GM23338 (cell line): ENCODE measurements at regions not wholly inside any gene's neighbourhood (a gene's known extent, or its start where the extent isn't known, plus 50 kb on each side); places are given as distances from the start of the nearest gene placed in this dataset.

Source experiments
- EZH2 ChIP-seq: fragments of 200-600 bp; sonication (generic); IDR thresholded peaks from one replicate; pipeline ENCODE4 v1.8.0; 2017; ENCODE audit warnings: antibody characterized with exemption, mild to moderate bottlenecking, low read depth; ENCODE audit not compliant: unreplicated experiment
- EZH2phosphoT487 ChIP-seq: fragments of 200-600 bp; sonication (generic); IDR thresholded peaks from one replicate; pipeline ENCODE4 v1.8.1; 2018; ENCODE audit warnings: antibody characterized with exemption; ENCODE audit not compliant: unreplicated experiment
- JUNB ChIP-seq: IDR thresholded peaks from one replicate; pipeline ENCODE4 v1.6.1; 2016; ENCODE audit warnings: antibody characterized with exemption; ENCODE audit not compliant: unreplicated experiment
- NANOG ChIP-seq: IDR thresholded peaks from 2 replicates; pipeline ENCODE4 v1.6.1; 2016; ENCODE audit warnings: antibody characterized with exemption, borderline replicate concordance
- POLR2AphosphoS5 ChIP-seq: IDR thresholded peaks from 2 replicates; pipeline ENCODE4 v1.6.1; 2016; ENCODE audit warnings: antibody characterized with exemption, low read depth
- STAT1 ChIP-seq: IDR thresholded peaks from one replicate; pipeline ENCODE4 v1.6.1; 2016; ENCODE audit warnings: antibody characterized with exemption; ENCODE audit not compliant: unreplicated experiment
- ZNF114 ChIP-seq: fragments of 250-450 bp; sonication (Bioruptor Pico); IDR thresholded peaks from 2 replicates; pipeline ENCODE4 v1.5.0; 2020; ENCODE audit warnings: mild to moderate bottlenecking, moderate library complexity
- ZNF331 ChIP-seq: fragments of 250-450 bp; sonication (Bioruptor Pico); IDR thresholded peaks from 2 replicates; pipeline ENCODE4 v1.5.0; 2020; ENCODE audit warnings: low read depth, mild to moderate bottlenecking, moderate library complexity
- TF ChIP-seq, protein P1 (sequence below): IDR thresholded peaks from one replicate; pipeline ENCODE4 v1.6.1; 2018; ENCODE audit warnings: antibody characterized with exemption; ENCODE audit not compliant: unreplicated experiment
- TF ChIP-seq, protein P2 (sequence below), 2 experiments: fragments of 200-600 bp in 1 of 2; sonication (generic) in 1 of 2; conservative IDR thresholded peaks; 2 replicates each; pipeline versions ENCODE4 v1.5.1 to v1.6.1; 2016 to 2017; ENCODE audit warnings: antibody characterized with exemption in 2 of 2, low read depth in 2 of 2, mild to moderate bottlenecking in 2 of 2, moderate library complexity in 1 of 2
- TF ChIP-seq, protein P3 (sequence below): fragments of 250-450 bp; sonication (Bioruptor Pico); IDR thresholded peaks from 2 replicates; pipeline ENCODE4 v1.5.0; 2020; ENCODE audit warnings: mild to moderate bottlenecking, moderate library complexity

DNA sequence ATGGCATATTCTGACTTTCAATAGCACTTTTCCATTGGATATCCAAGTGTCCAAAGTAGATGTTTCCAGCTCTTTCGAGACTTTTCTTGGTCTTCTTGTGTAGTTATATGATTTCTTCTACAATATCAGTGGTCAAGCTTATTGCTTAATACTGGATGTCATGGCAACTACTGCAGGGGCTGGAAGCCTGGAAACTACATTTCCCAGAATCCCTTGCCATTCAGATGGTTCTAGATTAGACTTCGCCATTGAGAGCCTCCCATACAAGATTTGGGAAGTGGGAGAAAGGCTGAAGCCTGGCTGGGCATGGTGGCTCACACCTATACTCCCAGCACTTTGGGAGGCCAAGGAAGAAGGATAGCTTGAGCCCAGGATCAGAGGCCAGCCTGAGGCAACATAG lies 153.6 kb downstream of the C16orf95 start:
- TF ChIP-seq EZH2phosphoT487 (no peak), EZH2 (no peak), NANOG (no peak), POLR2AphosphoS5 (no peak), JUNB (no peak), ZNF331 (CRISPR knock-in tag) (no peak), STAT1 (no peak), ZNF114 (CRISPR knock-in tag) (no peak)
- TF ChIP-seq, protein P1, sequence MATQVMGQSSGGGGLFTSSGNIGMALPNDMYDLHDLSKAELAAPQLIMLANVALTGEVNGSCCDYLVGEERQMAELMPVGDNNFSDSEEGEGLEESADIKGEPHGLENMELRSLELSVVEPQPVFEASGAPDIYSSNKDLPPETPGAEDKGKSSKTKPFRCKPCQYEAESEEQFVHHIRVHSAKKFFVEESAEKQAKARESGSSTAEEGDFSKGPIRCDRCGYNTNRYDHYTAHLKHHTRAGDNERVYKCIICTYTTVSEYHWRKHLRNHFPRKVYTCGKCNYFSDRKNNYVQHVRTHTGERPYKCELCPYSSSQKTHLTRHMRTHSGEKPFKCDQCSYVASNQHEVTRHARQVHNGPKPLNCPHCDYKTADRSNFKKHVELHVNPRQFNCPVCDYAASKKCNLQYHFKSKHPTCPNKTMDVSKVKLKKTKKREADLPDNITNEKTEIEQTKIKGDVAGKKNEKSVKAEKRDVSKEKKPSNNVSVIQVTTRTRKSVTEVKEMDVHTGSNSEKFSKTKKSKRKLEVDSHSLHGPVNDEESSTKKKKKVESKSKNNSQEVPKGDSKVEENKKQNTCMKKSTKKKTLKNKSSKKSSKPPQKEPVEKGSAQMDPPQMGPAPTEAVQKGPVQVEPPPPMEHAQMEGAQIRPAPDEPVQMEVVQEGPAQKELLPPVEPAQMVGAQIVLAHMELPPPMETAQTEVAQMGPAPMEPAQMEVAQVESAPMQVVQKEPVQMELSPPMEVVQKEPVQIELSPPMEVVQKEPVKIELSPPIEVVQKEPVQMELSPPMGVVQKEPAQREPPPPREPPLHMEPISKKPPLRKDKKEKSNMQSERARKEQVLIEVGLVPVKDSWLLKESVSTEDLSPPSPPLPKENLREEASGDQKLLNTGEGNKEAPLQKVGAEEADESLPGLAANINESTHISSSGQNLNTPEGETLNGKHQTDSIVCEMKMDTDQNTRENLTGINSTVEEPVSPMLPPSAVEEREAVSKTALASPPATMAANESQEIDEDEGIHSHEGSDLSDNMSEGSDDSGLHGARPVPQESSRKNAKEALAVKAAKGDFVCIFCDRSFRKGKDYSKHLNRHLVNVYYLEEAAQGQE, result no peak
- TF ChIP-seq, protein P2, sequence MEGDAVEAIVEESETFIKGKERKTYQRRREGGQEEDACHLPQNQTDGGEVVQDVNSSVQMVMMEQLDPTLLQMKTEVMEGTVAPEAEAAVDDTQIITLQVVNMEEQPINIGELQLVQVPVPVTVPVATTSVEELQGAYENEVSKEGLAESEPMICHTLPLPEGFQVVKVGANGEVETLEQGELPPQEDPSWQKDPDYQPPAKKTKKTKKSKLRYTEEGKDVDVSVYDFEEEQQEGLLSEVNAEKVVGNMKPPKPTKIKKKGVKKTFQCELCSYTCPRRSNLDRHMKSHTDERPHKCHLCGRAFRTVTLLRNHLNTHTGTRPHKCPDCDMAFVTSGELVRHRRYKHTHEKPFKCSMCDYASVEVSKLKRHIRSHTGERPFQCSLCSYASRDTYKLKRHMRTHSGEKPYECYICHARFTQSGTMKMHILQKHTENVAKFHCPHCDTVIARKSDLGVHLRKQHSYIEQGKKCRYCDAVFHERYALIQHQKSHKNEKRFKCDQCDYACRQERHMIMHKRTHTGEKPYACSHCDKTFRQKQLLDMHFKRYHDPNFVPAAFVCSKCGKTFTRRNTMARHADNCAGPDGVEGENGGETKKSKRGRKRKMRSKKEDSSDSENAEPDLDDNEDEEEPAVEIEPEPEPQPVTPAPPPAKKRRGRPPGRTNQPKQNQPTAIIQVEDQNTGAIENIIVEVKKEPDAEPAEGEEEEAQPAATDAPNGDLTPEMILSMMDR (conservative IDR thresholded peaks at IDR 0.05; ENCODE audit: low read depth in 2 of 2), result no peak
- TF ChIP-seq, protein P3, sequence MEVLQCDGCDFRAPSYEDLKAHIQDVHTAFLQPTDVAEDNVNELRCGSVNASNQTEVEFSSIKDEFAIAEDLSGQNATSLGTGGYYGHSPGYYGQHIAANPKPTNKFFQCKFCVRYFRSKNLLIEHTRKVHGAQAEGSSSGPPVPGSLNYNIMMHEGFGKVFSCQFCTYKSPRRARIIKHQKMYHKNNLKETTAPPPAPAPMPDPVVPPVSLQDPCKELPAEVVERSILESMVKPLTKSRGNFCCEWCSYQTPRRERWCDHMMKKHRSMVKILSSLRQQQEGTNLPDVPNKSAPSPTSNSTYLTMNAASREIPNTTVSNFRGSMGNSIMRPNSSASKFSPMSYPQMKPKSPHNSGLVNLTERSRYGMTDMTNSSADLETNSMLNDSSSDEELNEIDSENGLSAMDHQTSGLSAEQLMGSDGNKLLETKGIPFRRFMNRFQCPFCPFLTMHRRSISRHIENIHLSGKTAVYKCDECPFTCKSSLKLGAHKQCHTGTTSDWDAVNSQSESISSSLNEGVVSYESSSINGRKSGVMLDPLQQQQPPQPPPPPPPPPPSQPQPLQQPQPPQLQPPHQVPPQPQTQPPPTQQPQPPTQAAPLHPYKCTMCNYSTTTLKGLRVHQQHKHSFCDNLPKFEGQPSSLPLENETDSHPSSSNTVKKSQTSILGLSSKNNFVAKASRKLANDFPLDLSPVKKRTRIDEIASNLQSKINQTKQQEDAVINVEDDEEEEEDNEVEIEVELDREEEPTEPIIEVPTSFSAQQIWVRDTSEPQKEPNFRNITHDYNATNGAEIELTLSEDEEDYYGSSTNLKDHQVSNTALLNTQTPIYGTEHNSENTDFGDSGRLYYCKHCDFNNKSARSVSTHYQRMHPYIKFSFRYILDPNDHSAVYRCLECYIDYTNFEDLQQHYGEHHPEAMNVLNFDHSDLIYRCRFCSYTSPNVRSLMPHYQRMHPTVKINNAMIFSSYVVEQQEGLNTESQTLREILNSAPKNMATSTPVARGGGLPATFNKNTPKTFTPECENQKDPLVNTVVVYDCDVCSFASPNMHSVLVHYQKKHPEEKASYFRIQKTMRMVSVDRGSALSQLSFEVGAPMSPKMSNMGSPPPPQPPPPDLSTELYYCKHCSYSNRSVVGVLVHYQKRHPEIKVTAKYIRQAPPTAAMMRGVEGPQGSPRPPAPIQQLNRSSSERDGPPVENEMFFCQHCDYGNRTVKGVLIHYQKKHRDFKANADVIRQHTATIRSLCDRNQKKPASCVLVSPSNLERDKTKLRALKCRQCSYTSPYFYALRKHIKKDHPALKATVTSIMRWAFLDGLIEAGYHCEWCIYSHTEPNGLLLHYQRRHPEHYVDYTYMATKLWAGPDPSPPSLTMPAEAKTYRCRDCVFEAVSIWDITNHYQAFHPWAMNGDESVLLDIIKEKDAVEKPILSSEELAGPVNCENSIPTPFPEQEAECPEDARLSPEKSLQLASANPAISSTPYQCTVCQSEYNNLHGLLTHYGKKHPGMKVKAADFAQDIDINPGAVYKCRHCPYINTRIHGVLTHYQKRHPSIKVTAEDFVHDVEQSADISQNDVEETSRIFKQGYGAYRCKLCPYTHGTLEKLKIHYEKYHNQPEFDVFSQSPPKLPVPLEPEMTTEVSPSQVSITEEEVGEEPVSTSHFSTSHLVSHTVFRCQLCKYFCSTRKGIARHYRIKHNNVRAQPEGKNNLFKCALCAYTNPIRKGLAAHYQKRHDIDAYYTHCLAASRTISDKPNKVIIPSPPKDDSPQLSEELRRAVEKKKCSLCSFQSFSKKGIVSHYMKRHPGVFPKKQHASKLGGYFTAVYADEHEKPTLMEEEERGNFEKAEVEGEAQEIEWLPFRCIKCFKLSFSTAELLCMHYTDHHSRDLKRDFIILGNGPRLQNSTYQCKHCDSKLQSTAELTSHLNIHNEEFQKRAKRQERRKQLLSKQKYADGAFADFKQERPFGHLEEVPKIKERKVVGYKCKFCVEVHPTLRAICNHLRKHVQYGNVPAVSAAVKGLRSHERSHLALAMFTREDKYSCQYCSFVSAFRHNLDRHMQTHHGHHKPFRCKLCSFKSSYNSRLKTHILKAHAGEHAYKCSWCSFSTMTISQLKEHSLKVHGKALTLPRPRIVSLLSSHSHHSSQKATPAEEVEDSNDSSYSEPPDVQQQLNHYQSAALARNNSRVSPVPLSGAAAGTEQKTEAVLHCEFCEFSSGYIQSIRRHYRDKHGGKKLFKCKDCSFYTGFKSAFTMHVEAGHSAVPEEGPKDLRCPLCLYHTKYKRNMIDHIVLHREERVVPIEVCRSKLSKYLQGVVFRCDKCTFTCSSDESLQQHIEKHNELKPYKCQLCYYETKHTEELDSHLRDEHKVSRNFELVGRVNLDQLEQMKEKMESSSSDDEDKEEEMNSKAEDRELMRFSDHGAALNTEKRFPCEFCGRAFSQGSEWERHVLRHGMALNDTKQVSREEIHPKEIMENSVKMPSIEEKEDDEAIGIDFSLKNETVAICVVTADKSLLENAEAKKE, result no peak
